ENCODE measurements at regions not wholly inside any gene's neighbourhood (a gene's known extent, or its start where the extent isn't known, plus 50 kb on each side); places are given as distances from the start of the nearest gene placed in this dataset.
A peak's percentile ranks its signal among the peaks of the same experiment; 100 is the strongest.
"Not testable (repeated sequence)": the region's sequence is repeated elsewhere in the genome, so short reads cannot be mapped to it uniquely, and the experiment has no call there.

DNA sequence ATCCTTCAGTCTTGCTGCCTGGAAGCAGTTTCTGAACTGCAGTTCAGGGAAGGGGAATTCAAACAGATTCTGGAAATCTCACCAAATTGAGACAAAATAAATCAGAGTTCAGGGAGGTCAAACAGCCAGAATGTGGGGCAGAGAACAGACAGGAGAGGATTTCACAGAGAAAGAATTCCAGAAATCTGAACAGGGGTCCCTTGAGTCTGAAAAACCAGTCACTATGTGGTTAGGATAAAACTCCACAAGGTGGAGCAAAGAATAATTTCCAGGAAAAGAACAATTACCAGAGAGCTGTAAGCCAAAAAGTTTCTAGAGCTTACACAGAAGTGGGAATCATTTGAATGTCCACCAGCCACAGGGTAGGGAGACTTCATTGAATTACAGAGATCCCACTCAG is 84.7 kb downstream of the URB2 start:
- no peak for DNase-seq (ENCODE audit: low read depth in 2 of 3, low spot score in 1 of 3)

DNA sequence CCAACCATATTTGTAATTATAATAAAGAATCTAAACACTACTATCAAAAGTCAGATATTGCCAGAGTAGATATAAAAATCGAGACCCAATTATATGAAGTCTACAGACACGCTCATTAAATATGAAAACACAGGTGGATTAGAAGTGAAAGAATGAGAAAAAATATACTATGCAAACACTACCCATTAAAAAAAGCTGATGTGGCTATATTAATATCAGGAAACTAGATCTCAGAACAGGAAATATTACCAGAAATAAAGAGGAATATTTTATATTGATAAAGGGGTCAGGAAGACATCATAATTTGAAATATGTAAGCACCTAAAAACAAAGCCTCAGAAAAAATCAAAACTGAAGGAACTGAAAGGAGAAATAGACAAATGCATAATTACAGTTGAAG is 88.3 kb downstream of the URB2 start:
- DNase-seq (ENCODE audit: low read depth in 2 of 3, low spot score in 1 of 3), result no peak

- peak in 2 of 3 donors; percentile 21 to 26 for DNase-seq (ENCODE audit: low read depth in 2 of 3, low spot score in 1 of 3)
These were observed 89.0 kb downstream of the URB2 start for GRCh38 chr1:229714964-229715603.

- no peak for DNase-seq (ENCODE audit: low read depth in 2 of 3, low spot score in 1 of 3)
These were observed 90.0 kb downstream of the URB2 start for GRCh38 chr1:229716069-229716468.

- no peak for DNase-seq (ENCODE audit: low read depth in 2 of 3, low spot score in 1 of 3)
These were observed 90.7 kb downstream of the URB2 start for GRCh38 chr1:229716704-229717103.

DNA sequence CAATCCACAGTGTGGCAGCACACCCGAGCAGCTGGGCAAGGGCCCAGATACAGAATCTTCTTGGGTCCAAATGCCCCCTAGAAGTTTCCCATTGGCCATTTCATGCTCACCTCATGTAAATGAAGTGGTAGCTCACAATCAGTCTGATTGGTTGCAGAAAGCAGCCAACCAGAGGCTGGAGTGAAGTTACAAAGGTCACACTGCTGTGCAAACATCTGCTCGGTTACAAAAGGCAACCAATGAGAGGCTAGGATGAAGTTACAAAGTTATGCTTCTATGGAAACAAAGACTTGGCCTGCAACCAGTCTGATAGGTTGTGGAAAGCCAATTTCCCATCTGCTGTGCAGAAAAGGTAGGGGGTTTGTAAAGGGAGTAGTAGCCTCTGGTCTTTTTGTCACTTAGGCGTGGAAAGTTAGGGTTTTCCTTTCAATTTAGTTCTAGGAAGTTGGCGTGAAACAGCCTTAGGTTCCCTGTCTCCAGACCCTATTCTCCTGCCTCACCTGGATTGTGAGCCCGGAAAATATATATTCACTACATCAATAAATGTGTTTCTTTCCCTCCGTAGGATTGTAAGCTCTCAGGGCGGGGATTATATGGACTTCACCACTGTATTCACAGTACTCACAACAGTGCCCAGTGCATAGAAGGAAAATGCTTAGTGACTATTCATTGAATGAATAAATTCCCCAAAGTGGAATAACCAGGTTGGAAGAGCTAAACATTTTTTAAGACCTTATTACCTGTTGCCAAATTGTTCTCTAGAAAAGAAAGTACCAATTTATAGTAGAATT is 91.9 kb downstream of the URB2 start:
- no peak for DNase-seq (ENCODE audit: low read depth in 2 of 3, low spot score in 1 of 3)

GRCh38 chr1:229726061-229726460 is 100.0 kb downstream of the URB2 start:
- DNase-seq (ENCODE audit: low read depth in 2 of 3, low spot score in 1 of 3), result no peak

DNA sequence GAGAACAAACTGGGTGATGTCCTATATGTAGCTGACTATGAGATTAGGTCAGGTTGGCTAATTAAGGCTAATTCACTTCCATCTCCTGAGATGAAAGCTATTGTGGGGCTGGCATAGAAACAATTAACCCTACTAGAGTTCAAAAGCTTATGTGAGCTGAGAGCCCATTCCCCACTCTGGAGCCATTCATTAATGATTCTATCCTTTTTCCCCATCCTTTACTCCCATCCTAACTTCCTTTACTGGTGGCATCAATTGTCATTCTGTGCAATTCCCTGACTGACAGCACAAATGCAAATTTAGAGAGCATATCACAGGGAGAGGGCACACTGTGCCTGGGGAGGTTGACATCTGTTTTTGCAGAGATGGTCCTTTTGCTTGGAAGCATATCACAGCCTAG is 103.9 kb downstream of the URB2 start:
- no peak for DNase-seq (ENCODE audit: low read depth in 2 of 3, low spot score in 1 of 3)

- no peak for DNase-seq (ENCODE audit: low read depth in 2 of 3, low spot score in 1 of 3)
These were observed 104.5 kb downstream of the URB2 start for GRCh38 chr1:229730573-229730972.

DNA sequence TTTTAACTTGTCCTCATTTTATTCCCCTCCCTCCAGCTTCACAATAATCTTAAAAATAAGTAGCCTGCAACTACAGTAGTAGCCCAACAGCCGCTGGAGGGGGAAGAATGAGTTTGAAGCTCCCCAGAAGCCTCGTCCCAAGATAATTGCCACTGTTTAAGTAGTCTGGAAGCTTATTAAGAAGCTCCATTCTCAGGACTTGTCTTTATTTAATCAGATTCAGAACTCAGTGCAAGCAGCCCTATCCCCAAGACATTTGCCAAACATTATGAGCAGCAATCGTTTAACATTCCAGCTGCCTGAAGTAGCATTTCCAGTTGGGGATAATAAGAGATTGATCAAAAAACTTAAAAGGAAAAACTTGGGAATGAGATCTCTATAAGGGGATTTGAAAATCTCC is 106.0 kb downstream of the URB2 start:
- DNase-seq (ENCODE audit: low read depth in 2 of 3, low spot score in 1 of 3), result no peak

DNA sequence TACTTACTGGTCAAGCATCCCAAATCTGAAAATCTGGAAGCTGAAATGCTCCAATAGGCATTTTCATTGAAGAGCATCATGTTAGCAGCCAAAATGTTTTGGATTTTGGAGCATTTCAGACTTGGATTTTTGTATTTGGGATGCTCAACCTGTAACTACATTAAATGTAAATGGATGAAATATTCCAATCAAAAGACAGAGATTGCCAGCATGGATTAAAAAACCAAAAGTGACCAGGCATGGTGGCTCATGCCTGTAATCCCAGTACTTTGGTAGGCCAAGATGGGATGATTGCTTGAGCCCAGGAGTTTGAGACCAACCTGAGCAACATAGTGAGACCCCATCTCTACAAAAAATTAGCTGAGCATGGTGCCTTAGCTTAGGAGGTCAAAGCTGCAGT is 110.3 kb downstream of the URB2 start:
- no peak for DNase-seq (ENCODE audit: low read depth in 2 of 3, low spot score in 1 of 3)

GRCh38 chr1:229742614-229743013 is 116.6 kb downstream of the URB2 start:
- not testable (repeated sequence) for DNase-seq (ENCODE audit: low read depth in 2 of 3, low spot score in 1 of 3)

- DNase-seq (ENCODE audit: low read depth in 2 of 3, low spot score in 1 of 3), result no peak
These were observed 123.9 kb downstream of the URB2 start for GRCh38 chr1:229749992-229750391.

- no peak for DNase-seq (ENCODE audit: low read depth in 2 of 3, low spot score in 1 of 3)
These were observed 125.6 kb downstream of the URB2 start for GRCh38 chr1:229751610-229752009.

GRCh38 chr1:229752679-229753078 is 126.6 kb downstream of the URB2 start:
- no peak for DNase-seq (ENCODE audit: low read depth in 2 of 3, low spot score in 1 of 3)

DNA sequence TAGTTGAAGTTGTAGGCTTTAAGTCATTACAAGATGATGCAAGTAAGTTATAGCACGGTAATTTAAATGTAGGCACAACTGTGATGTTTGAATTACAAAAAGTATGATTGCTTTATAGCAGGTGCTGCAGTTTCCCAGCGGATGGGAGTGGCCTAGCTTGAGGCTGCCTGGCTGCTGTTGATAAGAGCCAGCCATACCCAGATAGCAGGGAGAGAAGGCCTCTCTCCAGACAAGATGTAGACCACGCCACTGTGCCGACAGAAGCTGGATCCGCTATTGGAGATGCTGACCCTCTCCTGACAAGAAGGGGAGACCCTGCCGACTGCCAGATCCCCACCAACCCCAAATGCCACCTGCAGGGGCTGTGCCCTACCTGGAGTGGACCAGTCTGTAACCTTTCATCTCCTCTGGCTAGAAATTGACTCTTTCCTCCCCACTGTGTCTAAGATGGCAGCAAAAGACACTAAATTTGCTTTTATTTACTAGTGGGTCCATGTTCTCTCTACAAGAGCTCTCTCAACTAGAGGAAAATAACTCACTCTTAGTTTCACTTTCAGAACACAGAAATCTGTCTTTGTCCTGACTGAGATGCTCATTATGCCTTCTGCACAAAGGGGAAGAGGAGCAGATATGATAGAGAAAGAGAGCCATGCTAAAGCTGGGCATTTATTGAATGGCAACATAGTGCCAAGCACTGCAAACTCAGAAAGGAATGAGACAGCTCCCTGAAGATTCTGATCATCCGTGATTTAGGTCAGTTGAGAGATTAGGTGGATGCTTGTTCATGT is 127.9 kb downstream of the URB2 start:
- no peak for DNase-seq (ENCODE audit: low read depth in 2 of 3, low spot score in 1 of 3)

DNA sequence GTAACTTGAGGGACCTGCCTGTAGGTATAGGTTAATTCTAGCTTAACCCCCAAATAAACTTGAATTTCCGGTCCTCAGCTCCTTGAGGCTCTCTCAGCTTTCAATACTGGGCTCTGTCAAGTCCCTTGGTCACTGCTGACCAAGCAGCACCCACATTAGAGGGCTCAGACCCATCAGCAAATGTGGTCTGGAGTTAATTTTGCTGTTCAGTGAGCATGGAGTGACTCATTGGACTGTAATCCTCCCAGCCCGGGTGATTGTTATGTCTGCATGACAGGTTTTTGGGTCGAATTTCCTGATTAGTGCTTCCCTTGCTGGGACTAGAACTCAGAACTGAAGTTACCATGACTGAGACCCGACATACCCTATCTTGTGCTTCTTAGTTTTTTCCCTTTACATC is 130.6 kb downstream of the URB2 start:
- DNase-seq (ENCODE audit: low read depth in 2 of 3, low spot score in 1 of 3), result no peak

DNA sequence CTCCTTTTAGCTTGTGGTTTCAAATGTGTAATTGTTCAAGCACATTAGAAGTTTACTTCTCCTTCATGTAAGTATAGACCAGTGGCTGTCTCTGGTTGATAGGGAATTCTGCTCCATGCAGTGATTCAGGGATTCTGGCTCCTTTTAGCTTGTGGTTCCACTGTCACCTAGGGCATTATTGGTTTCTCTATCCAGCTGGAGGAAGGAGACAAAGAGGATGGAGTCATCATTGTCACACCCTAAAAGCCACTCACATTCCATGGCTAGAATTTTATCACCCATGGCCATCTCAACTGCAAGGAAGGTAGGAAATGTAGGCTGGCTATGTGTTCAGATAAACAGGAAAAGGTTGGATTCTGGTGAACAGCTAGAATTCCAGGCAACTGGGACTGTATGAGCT is 131.2 kb downstream of the URB2 start:
- no peak for DNase-seq (ENCODE audit: low read depth in 2 of 3, low spot score in 1 of 3)

DNA sequence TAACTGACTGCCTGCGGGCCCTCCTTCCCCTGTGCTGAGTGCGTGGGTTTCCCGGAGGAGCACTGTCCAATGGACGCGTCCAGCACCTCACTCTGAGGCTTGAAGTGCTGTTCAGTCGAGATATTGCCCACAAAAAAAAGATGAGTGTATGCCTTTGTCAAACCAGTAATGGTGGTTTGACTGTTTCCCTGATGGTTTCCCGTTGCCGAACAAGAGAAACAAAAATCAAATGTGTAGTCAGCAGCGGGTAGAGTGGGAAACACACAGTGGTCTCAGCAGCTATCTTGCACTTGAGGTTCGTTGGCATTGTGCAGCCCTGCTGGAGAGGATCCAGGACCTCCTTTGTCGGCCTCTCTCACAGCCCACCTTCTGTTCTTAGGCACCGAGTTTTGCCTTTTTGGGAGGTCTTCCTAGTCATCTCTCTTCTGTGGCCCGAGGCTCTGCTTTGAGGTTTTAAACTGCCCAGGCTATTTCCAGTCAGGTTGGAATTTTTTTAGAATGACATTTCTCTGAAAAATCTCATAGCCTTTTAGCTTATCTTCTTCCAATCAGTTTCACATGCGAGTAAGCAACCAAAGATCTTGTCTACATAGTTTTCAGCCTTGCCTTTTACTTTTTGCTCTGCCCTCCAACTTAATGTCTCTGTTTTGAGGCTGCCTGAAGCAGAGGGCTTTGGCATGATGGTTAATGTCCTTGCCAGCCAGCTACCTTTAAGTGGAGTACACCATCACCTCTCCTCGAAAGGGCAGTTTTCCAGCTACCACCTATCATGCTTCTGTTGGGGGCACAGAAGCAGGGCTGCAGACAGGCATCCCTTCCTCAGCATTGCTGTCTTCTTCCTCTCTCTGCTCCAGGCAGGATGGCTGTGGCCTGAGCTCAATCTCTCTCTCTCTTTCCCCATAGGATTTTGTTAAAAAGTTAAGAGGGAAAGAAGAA is 132.3 kb downstream of the URB2 start:
- no peak for DNase-seq (ENCODE audit: low read depth in 2 of 3, low spot score in 1 of 3)

GRCh38 chr1:229759037-229759435 is 133.0 kb downstream of the URB2 start:
- no peak for DNase-seq (ENCODE audit: low read depth in 2 of 3, low spot score in 1 of 3)

DNA sequence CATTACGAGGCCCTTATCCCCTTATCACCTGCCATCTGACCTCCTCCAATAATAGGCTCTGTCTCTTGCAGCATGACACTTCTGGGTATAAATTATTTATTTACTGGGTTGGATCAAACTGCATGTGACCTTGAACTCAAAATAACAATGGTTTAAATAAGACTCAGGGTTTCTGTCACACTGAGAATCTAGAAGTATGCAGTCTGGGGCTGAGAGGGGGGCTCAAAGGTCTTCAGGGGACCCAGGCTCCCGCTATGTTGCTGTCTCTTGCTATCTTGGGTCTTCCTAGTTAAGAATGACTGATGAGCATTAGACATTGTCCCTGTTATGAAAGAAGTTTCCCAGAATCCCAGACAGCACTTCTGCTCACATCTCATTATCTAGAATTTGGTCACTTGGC is 133.5 kb downstream of the URB2 start:
- no peak for DNase-seq (ENCODE audit: low read depth in 2 of 3, low spot score in 1 of 3)

All from stimulated activated CD4-positive, alpha-beta T cell treated with anti-CD3 and anti-CD28 coated beads, Interleukin-12 subunit alpha, Interleukin-12 subunit beta, amount 100 ng/mL, for 48 hours (primary cell).